GM12892 (cell line): ENCODE measurements at regions not wholly inside any gene's neighbourhood (a gene's known extent, or its start where the extent isn't known, plus 50 kb on each side); places are given as distances from the start of the nearest gene placed in this dataset.
"Not testable (repeated sequence)": the region's sequence is repeated elsewhere in the genome, so short reads cannot be mapped to it uniquely, and the experiment has no call there.

Source experiments
- DNase-seq: peaks from one replicate; pipeline ENCODE4 v3.0.0; 2011; ENCODE audit not compliant: insufficient read length
- FAIRE-seq: peaks from 2 replicates; lab custom pipeline; 2011; peaks lifted over from hg19 to GRCh38; lab: Jason Lieb, UNC
- POLR2A ChIP-seq: IDR thresholded peaks from 2 replicates; pipeline ENCODE4 v1.6.1; 2011; ENCODE audit warnings: low read depth, low read length, control low read depth
- POLR2AphosphoS5 ChIP-seq: IDR thresholded peaks from 2 replicates; pipeline ENCODE4 v1.6.1; 2011; ENCODE audit warnings: low read depth, low read length, control low read depth
- TAF1 ChIP-seq: IDR thresholded peaks from 2 replicates; pipeline ENCODE4 v1.6.1; 2011; ENCODE audit warnings: low read depth, mild to moderate bottlenecking, control low read depth, low read length, borderline replicate concordance

- FAIRE-seq = no peak
Measured at GRCh38 chr1:101185421-101185820, 51.4 kb upstream of the S1PR1 start.

GRCh38 chr1:101183388-101183699, 53.5 kb upstream of the S1PR1 start:
- peak; percentile 21 for FAIRE-seq
- no peak for TF ChIP-seq POLR2AphosphoS5
- TF ChIP-seq POLR2A = no peak
- no peak for TF ChIP-seq TAF1

More at GRCh38 chr1:101185421-101185820, 51.4 kb upstream of the S1PR1 start:
- DNase-seq = no peak
- TF ChIP-seq POLR2A = no peak
- TF ChIP-seq TAF1 = no peak
- no peak for TF ChIP-seq POLR2AphosphoS5

GRCh38 chr1:101182627-101183387, 54.0 kb upstream of the S1PR1 start:
- FAIRE-seq (no peak), DNase-seq (no peak)

More at GRCh38 chr1:101183388-101183699, 53.5 kb upstream of the S1PR1 start:
- no peak for DNase-seq

GRCh38 chr1:101181930-101182329, 54.9 kb upstream of the S1PR1 start:
- TF ChIP-seq POLR2A (no peak), TAF1 (no peak), POLR2AphosphoS5 (no peak)
- FAIRE-seq (no peak), DNase-seq (no peak)

More at GRCh38 chr1:101182627-101183387, 54.0 kb upstream of the S1PR1 start:
- no peak for TF ChIP-seq POLR2A
- no peak for TF ChIP-seq POLR2AphosphoS5
- TF ChIP-seq TAF1 = no peak

GRCh38 chr1:101178688-101179491, 57.9 kb upstream of the S1PR1 start:
- DNase-seq (no peak), FAIRE-seq (peak; percentile 69)
- TF ChIP-seq TAF1 (no peak), POLR2A (0 out of 2 replicates have a peak, but pooled peaks have one; percentile 32), POLR2AphosphoS5 (no peak; the same call in 1 of the 2 replicates)

- no peak for DNase-seq
- peak; percentile 66 for FAIRE-seq
- TF ChIP-seq POLR2AphosphoS5 = no peak
- TF ChIP-seq TAF1 = no peak
Measured at GRCh38 chr1:101178341-101178687, 58.5 kb upstream of the S1PR1 start.

- TF ChIP-seq POLR2A (no peak), POLR2AphosphoS5 (no peak), TAF1 (no peak)
- FAIRE-seq = no peak
- DNase-seq = no peak
Measured at GRCh38 chr1:101175886-101176285, 60.9 kb upstream of the S1PR1 start.

- DNase-seq (no peak), FAIRE-seq (no peak)
- TF ChIP-seq TAF1 (no peak), POLR2AphosphoS5 (no peak), POLR2A (no peak)
Measured at GRCh38 chr1:101175466-101175865, 61.4 kb upstream of the S1PR1 start.

- FAIRE-seq (no peak), DNase-seq (no peak)
- TF ChIP-seq TAF1 = no peak
- no peak for TF ChIP-seq POLR2AphosphoS5
- no peak for TF ChIP-seq POLR2A
Measured at GRCh38 chr1:101174722-101175121, 62.1 kb upstream of the S1PR1 start.

GRCh38 chr1:101174298-101174697, 62.5 kb upstream of the S1PR1 start:
- not testable (repeated sequence) for FAIRE-seq, DNase-seq

GRCh38 chr1:101170506-101171050, 66.2 kb upstream of the S1PR1 start:
- no peak for TF ChIP-seq POLR2A
- no peak for TF ChIP-seq TAF1
- TF ChIP-seq POLR2AphosphoS5 = no peak
- no peak for DNase-seq
- FAIRE-seq = no peak
